GM12865 (cell line): ENCODE measurements at regions not wholly inside any gene's neighbourhood (a gene's known extent, or its start where the extent isn't known, plus 50 kb on each side); places are given as distances from the start of the nearest gene placed in this dataset.
"Not testable (repeated sequence)": the region's sequence is repeated elsewhere in the genome, so short reads cannot be mapped to it uniquely, and the experiment has no call there.

ENCODE experiments used
- DNase-seq: peaks from one replicate; pipeline ENCODE4 v3.0.0; 2010; ENCODE audit warnings: low read depth
- H3K4me3 ChIP-seq: 2 replicates; pipeline ENCODE4 v1.5.1; 2011; ENCODE audit warnings: mild to moderate bottlenecking, low read depth, low read length, control low read depth
- TF ChIP-seq, protein P1 (sequence below): IDR thresholded peaks from 2 replicates; pipeline ENCODE4 v1.5.1; 2011; ENCODE audit warnings: low read length, control low read depth, low read depth, inconsistent platforms; ENCODE audit not compliant: insufficient read depth; ENCODE audit errors: missing control alignments

DNA sequence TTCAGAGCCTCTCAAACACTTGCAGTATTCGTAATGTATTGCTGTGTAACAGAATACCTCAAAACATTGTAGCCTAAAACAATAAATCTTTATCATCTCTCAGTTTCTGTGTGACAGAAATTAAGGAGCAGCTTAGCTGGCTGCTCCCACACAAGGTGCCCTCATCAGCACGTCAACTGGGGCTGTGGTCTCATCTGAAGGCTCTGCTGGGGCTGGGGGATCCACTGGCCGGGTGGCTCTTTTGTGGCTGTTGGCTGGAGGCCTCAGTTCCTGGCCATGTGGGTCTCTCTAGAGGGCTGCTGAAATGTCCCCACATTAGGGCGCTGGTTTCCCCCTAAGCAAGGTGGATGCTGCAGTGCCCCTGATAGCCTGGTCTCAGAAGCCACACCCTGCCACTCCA lies 113.4 kb upstream of the CIBAR2 start:
- DNase-seq: no peak
- TF ChIP-seq, protein P1, sequence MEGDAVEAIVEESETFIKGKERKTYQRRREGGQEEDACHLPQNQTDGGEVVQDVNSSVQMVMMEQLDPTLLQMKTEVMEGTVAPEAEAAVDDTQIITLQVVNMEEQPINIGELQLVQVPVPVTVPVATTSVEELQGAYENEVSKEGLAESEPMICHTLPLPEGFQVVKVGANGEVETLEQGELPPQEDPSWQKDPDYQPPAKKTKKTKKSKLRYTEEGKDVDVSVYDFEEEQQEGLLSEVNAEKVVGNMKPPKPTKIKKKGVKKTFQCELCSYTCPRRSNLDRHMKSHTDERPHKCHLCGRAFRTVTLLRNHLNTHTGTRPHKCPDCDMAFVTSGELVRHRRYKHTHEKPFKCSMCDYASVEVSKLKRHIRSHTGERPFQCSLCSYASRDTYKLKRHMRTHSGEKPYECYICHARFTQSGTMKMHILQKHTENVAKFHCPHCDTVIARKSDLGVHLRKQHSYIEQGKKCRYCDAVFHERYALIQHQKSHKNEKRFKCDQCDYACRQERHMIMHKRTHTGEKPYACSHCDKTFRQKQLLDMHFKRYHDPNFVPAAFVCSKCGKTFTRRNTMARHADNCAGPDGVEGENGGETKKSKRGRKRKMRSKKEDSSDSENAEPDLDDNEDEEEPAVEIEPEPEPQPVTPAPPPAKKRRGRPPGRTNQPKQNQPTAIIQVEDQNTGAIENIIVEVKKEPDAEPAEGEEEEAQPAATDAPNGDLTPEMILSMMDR: no peak
- H3K4me3 ChIP-seq: no peak overlapping the region

DNA sequence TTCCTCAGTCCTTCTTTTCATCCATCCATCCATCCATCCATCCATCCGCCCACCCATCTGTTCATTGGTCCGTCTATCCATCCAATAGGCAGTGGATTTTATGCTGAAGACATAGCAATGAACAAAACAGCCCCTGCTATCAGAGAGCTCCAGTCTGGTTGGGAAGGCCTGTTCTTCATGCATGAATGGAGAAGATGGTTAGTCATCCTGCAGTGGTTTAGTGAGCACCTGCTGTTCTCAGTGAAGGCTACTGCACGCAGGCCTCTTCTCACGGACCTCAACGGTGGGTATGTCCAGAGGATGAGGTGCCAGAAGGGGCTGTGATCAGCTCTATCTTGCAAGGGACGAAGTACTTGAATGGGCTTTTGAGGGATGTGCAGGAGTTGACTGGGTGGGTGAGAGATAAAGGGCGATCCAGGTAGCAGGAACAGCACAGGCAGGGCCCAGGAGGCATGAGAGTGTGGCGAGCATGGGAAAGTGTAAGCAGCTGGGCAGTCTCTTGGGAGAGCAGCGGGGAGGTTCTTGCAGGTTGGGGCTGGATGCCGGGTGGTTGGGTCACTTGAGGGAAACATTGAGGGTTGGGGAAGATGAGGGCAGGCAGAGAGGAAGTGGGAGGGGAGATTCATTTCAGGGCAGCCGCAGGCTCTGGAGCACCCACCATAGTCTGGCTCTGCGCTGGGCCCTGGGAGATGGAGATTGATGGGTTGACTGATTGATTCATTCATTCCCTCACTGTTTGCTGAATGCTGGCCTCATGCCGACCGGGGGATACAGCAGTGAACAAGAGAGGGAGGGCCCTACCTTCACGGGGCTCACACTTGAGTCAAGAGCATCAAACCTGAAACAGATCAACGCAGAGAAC lies 115.0 kb upstream of the CIBAR2 start:
- TF ChIP-seq, protein P1: no peak
- peak overlapping the region; percentile 55 for H3K4me3 ChIP-seq
- DNase-seq: peak; percentile 96

- peak; percentile 61 for DNase-seq
- TF ChIP-seq, protein P1: no peak
- peak overlapping the region; percentile 55 for H3K4me3 ChIP-seq
Measured at GRCh38 chr16:85227946-85228862, 115.9 kb upstream of the CIBAR2 start.

DNA sequence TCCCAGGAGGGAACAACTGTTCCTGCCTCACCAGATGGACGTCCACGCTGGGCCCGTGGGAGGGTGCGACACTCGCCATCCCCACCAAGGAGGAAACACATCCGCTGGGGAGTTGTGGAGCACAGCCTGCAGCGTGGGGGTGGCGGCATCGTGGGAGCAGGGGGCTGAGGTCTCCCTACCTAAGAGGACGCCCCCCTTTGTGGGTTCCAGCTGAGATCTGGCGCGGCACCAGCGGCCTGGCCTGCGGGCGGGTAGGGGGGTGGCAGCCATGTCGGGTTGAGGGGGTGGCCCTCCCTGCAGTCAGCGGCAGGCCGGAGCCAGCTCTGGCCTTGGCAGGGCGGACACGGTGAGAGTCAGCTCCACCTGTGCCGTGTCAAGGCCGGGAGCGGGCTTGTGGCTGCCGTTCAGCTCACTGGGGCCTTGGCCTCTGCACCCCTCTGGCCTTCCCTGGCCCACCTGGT lies 116.7 kb upstream of the CIBAR2 start:
- TF ChIP-seq, protein P1: no peak
- DNase-seq: no peak
- peak overlapping the region; percentile 55 for H3K4me3 ChIP-seq

DNA sequence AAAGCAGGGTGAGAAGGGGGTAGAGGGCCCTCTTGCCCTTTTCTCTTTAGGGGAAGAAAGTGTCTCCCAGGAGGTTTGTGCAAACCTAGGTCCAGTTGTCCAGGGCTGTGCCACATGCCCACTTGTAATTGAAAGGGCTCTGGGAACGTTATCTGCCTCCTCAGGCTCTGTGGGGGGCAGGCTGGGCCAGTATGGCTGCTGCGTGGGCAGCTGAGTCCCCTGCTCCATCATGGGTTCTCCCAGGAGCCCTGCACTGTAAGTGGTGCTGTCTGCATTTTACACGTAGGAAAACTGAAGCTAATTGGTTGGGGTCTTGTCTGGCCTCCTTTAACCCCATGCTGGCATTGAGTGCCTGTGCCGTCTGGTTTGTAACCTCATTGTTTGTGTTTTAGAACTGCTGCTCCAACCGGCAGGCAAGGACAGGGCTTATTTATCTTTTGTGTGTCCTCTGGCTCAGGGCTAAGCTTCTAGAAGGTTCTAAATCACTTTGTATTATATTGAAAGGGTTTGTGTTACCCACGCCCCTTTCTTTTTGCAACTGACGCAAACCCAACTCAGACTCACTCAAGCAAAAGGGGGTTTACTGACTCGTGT lies 117.7 kb upstream of the CIBAR2 start:
- DNase-seq: no peak
- no peak overlapping the region for H3K4me3 ChIP-seq
- TF ChIP-seq, protein P1: no peak

GRCh38 chr16:85230764-85231383 lies 118.6 kb upstream of the CIBAR2 start:
- not testable (repeated sequence) for H3K4me3 ChIP-seq, DNase-seq
